ENCODE measurements at regions not wholly inside any gene's neighbourhood (a gene's known extent, or its start where the extent isn't known, plus 50 kb on each side); places are given as distances from the start of the nearest gene placed in this dataset.
A peak's percentile ranks its signal among the peaks of the same experiment; 100 is the strongest.

- DNase-seq, result peak in 1 of 42 donors; percentile 8
- intact Hi-C loops (cut with DNase I), result no loop called here
These were observed 105.8 kb upstream of the MYCN start for GRCh38 chr2:15834381-15835031.

- intact Hi-C loops (cut with DNase I), result no loop called here
- DNase-seq, result peak in 1 of 42 donors; percentile 3
These were observed 104.2 kb upstream of the MYCN start for GRCh38 chr2:15835991-15836688.

DNA sequence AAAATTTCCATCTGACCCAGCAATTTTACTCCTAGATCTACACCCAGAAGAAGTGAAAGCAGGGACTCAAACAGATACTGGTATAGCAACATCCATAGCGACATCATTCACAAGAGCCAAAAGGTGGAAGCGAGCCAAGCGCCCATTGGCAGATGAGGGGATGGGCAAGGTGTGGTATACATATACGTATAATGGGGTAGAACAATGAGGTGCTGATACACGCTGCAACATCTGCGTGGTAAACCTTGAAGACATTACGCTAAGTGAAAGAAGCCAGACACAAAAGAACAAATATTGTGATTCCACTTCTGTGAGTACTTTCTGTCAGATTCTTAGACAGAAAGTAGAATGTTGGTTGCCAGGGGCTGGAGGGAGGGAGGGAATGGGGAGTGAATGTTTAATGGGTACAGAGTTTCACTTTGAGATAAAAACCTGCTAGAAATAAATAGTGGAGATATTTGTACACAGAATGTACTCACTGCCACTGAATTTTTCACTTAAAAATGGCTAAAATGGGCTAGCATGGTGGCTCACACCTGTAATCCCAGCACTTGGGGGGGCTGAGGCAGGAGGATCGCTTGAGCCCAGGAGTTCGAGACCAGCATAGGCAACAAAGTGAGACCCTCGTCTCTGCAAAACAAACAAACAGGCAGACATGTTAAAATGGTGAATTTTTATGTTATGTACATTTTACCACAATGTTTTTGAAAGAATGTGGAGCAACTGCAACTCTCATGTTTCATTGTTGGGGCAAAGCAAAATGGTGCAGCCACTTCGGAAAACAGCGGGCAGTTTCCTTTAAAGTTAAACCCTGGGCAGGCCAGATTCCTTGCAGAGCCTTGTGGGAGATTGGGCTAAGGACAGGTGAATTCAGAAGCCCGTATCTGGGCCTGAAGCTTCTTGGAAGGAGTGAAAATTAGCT is 103.4 kb upstream of the MYCN start:
- intact Hi-C loops (cut with DNase I), result no loop called here
- no peak for DNase-seq

DNA sequence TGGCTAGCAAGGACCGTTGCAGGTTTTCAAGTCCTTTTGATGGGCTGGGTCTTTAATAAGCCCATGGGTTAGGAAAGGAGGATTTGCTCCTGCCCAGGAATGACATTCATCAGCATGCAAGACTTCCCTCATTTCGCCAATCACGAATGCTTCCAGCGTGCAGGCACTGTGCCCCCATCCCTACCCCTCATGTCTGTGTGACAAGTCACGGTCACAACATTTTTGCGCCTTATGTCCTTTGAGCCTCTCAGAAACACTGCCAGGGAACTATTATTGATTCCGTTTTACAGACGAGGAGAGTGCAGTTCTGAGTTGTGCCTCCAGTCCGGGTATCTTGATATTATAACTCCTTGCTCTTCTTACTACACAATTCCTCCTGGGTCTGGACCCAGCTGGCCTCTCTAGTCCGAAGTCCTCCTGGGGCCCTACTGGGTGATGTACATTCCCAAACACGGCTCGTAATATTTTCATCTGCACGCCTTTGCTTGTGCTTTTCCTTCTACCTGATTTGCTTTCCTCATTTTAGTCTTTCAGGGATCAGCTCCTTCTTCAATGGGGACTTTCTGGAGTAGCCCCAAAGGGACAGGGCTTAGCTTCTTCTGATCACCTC is 101.8 kb upstream of the MYCN start:
- DNase-seq, result peak in 1 of 42 donors; percentile 3
- intact Hi-C loops (cut with DNase I), result no loop called here

GRCh38 chr2:15839426-15840124 is 100.8 kb upstream of the MYCN start:
- peak in 4 of 42 donors; percentile 2 to 30 (median 13) for DNase-seq
- intact Hi-C loops (cut with DNase I), result no loop called here

DNA sequence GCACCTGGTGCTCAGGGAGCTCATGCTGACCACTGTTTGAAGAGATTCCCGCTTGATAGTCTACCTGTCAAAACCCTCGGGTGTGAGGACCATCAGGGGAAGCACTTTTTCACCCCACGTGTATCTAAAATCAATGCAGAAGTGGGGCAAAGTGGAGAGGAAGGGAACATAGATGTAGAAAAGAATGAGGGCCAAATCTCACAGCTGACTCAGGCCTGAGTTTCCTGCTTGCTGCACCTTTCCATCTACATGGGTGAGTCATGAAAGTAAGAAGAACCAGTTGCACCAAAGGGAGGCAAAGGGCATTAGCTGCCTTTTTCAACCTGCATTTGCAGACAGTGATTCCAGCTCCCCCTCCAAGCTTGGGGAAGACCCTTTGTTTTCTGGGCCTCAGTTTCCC is 100.2 kb upstream of the MYCN start:
- peak in 1 of 42 donors; percentile 16 for DNase-seq
- intact Hi-C loops (cut with DNase I), result no loop called here

DNA sequence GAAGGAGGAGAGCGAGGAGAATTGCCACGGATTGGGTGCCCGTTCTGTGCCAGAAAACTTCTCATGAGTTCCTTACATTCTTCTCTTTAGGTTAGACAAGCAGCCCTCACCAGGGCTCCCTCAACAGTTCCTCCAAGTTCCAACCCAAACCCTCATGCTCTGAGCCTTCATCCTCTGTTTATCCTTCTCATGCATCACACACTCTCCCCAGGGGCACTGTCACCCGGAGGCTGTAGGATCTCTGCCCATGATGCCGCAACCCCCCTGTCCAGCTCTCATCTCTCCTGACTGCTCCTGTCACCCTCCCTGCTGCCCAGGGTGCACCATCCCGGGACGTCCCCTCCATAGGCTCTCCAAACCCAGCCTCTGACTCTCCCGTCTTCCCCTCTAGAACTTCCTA is 99.4 kb upstream of the MYCN start:
- intact Hi-C loops (cut with DNase I), result no loop called here
- DNase-seq, result peak in 2 of 42 donors; percentile 32 to 34

GRCh38 chr2:15841776-15842560 is 98.4 kb upstream of the MYCN start:
- peak in 2 of 42 donors; percentile 31 to 38 for DNase-seq
- intact Hi-C loops (cut with DNase I), result no loop called here

DNA sequence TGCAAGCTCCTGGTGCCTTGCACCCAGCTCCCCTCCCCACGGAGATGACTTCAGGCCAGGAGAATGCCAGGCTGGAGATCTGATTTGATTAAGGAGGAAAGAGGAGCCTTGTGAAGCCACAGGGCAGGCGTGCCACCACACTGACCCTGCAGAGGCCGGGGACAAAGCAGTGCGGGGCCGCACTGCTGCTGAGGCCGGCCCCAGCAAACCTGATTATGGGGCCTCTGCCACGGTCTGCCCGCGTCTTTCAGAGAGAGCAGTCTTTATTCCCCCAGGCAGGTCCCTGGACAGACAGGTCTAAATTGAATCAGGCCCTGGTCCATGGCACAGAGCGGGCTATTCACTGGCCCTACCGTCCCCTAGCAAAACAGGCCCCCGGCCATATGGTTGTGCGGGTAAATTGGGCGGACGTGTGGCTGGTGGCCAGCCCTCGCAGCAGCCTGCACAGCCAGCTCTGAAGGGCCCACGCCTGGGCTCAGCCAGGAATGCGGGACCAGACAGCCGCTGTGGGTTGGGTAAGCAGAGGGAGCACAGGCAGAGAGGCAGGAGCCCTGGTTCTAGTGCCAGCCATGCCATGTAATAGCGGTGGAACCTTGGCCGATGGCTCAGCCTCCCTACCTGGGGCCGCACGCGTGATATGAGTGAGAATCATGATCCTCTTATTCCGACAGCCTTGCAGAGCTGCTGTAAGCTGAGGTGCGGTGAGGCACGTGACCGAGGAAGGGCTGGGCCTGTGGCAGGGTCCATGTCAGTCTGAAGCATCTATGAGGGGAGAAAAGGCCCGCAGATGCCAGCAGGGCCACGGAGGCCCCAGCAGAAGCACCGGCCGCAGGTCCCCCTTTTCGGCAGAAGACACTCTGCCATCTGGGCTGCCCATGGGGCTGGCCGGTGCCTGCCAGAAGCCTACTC is 97.3 kb upstream of the MYCN start:
- DNase-seq, result peak in 22 of 42 donors; percentile 7 to 48 (median 32)
- intact Hi-C loops (cut with DNase I), result no loop called here

- intact Hi-C loops (cut with DNase I), result no loop called here
These were observed 96.0 kb upstream of the MYCN start for GRCh38 chr2:15844211-15844801.

DNA sequence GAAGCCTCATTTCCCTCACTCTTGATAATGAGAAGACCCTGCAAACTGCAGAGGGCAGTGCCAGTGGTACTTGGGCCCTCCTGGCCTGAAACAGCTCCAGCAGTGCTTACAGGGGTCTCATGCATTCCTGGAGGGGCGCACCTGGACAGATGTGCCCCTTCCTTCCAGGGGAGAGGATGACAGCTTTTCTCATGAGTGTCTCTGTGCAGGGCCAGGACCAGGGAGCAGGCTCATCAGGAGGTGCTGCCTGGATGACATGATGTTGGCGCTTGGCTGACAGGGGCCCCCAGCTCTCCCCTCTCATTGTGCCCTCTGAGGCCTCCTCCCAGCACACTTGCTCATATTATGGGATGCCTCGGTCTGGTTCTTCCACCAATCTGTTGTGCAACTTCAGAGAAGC is 95.1 kb upstream of the MYCN start:
- intact Hi-C loops (cut with DNase I), result no loop called here
- DNase-seq, result peak in 2 of 42 donors; percentile 31 to 32

More at GRCh38 chr2:15844211-15844801, 96.0 kb upstream of the MYCN start:
- peak in 33 of 42 donors; percentile 13 to 78 (median 41) for DNase-seq

DNA sequence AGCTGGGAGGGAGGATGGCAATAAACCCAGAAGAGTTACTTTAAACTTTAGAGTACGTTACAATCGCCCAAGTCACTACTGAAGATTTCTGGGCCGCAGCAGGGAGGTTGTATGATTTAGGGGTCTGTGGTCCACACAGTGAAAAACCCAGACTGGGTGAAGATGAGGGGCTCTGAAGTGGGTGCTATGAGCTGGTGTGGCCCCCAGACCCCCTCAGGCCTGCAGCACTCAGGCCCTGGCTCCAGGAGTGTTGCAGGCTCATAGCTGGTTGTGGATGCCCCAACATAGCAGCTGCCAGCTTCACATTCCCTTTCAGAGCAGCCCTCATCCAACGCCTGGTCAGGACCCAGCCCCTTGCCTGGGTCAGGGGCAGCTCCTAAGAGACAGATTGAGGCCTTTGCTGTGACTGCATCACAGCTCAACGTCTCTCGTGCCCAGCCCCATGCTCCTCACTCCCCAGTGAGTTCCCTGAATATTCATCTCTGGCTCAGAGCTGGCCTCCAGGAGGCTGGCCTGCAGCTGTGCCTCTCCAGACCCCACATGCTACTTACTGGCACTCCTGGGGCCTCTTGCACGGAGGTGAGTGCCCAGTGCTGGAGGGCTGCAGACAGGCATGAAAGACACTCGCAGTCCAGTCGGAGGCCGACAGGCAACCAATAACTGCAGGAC is 94.5 kb upstream of the MYCN start:
- DNase-seq, result peak in 2 of 42 donors; percentile 15 to 31
- intact Hi-C loops (cut with DNase I), result no loop called here

DNA sequence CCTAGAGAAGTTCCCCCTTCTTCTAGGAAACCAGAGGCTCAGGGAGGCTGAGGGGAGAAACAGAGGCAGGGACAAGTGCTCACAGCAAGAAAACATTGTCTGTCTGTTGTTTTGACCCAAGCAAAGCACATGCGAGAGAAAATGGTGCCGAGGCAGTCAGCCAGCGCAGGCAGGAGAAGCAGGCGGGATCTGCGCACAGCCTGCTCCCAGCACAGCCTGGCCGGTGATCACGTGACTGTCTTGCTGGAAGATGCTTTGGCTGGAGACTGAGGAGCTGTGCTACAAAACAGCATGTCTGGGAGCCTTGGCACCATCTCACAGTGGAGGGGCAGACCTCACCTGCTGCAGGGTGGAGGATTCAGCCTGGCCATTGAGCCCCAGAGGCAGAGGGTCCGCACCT is 93.7 kb upstream of the MYCN start:
- intact Hi-C loops (cut with DNase I), result no loop called here
- DNase-seq, result peak in 4 of 42 donors; percentile 23 to 44 (median 38)

GRCh38 chr2:15850534-15850933 is 89.8 kb upstream of the MYCN start:
- peak in 1 of 42 donors; percentile 10 for DNase-seq

DNA sequence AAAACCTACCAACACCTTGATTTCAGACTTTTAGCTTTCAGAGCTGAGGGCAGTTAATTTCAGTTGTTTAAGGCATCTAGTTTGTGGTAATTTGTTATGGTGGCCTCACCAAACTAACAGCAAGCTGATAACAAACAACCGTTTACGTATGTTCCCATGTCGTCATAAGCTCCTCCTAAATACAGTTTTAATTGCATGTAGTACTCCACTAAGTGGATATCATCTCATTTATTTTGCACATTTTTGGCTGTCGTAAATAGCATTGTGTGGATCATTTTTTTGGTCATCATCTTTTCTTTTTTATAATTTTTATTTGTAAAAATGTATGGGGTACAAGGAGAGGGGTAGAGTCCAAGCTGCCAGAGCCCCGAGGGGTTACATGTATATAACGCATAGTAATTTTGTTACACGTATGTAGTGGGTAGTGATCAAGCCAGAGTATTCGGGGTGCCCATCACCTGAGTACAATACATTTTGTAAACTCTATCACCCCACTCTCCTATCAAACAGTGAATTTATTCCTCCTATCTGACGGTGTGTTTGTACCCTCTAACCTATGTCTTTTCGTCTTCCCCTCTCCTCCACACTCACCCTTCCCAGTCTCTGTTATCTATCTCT is 89.2 kb upstream of the MYCN start:
- intact Hi-C loops (cut with DNase I), result no loop called here

More at GRCh38 chr2:15850534-15850933, 89.8 kb upstream of the MYCN start:
- intact Hi-C loops (cut with DNase I), result no loop called here

More for the DNA sequence above, 89.2 kb upstream of the MYCN start:
- DNase-seq, result peak in 1 of 42 donors; percentile 28
